Glutamatergic neuron (in vitro differentiated cells): ENCODE measurements at regions not wholly inside any gene's neighbourhood (a gene's known extent, or its start where the extent isn't known, plus 50 kb on each side); places are given as distances from the start of the nearest gene placed in this dataset.

Experiments used
- DNase-seq: peaks from one replicate; pipeline ENCODE4 v3.0.0; 2022
- H3K27ac Mint-ChIP-seq: one replicate; pipeline ENCODE4 v1.8.0; 2020; ENCODE audit warnings: mild to moderate bottlenecking, mixed read lengths, inconsistent platforms; ENCODE audit not compliant: unreplicated experiment
- H3K27me3 Mint-ChIP-seq: one replicate; pipeline ENCODE4 v1.8.0; 2020; ENCODE audit warnings: mild to moderate bottlenecking, moderate library complexity, mixed read lengths, inconsistent platforms; ENCODE audit not compliant: unreplicated experiment
- H3K36me3 Mint-ChIP-seq: one replicate; pipeline ENCODE4 v1.8.0; 2020; ENCODE audit warnings: mild to moderate bottlenecking, mixed read lengths, inconsistent platforms; ENCODE audit not compliant: unreplicated experiment
- H3K4me1 Mint-ChIP-seq: one replicate; pipeline ENCODE4 v1.8.0; 2020; ENCODE audit warnings: mild to moderate bottlenecking, low read depth, mixed read lengths, inconsistent platforms; ENCODE audit not compliant: unreplicated experiment
- H3K4me3 Mint-ChIP-seq: one replicate; pipeline ENCODE4 v1.8.0; 2020; ENCODE audit warnings: mild to moderate bottlenecking, mixed read lengths, inconsistent platforms; ENCODE audit not compliant: unreplicated experiment
- H3K9me3 Mint-ChIP-seq: one replicate; pipeline ENCODE4 v1.8.0; 2020; ENCODE audit warnings: mild to moderate bottlenecking, moderate library complexity, mixed read lengths, inconsistent platforms; ENCODE audit not compliant: unreplicated experiment
- CTCF ChIP-seq: fragments of 200-600 bp; sonication (generic); IDR thresholded peaks from one replicate; pipeline ENCODE4 v1.5.0; 2021; ENCODE audit not compliant: partially characterized antibody, unreplicated experiment

- Mint-ChIP-seq H3K9me3 (peaks cover 2% of the 10 kb centered on the region), H3K27ac (no peak overlapping the region), H3K4me3 (no peak overlapping the region), H3K27me3 (peaks cover 5% of the 10 kb centered on the region), H3K36me3 (no peaks in the 10 kb centered on the region), H3K4me1 (peaks cover 69% of the 10 kb centered on the region)
- DNase-seq, result no peak
- TF ChIP-seq CTCF, result no peak
Observed at GRCh38 chr3:124209426-124209825, 217.5 kb upstream of the ROPN1 start.

- H3K27me3 Mint-ChIP-seq, result peaks cover 5% of the 10 kb centered on the region
- H3K9me3 Mint-ChIP-seq, result peaks cover 4% of the 10 kb centered on the region
- TF ChIP-seq CTCF, result no peak
- no peaks in the 10 kb centered on the region for H3K36me3 Mint-ChIP-seq
- no peak for DNase-seq
- no peak overlapping the region for H3K27ac Mint-ChIP-seq
- H3K4me1 Mint-ChIP-seq, result peaks cover 68% of the 10 kb centered on the region
- no peak overlapping the region for H3K4me3 Mint-ChIP-seq
Observed at GRCh38 chr3:124210899-124211298, 219.0 kb upstream of the ROPN1 start.

GRCh38 chr3:124213641-124214040, 221.7 kb upstream of the ROPN1 start:
- no peaks in the 10 kb centered on the region for H3K36me3 Mint-ChIP-seq
- peaks cover 53% of the 10 kb centered on the region for H3K4me1 Mint-ChIP-seq

GRCh38 chr3:124217542-124217941, 225.6 kb upstream of the ROPN1 start:
- peaks cover 11% of the 10 kb centered on the region for H3K9me3 Mint-ChIP-seq
- no peak for TF ChIP-seq CTCF
- no peak overlapping the region for H3K4me3 Mint-ChIP-seq
- no peaks in the 10 kb centered on the region for H3K36me3 Mint-ChIP-seq
- no peak for DNase-seq
- no peak overlapping the region for H3K27ac Mint-ChIP-seq
- H3K4me1 Mint-ChIP-seq, result peaks cover 56% of the 10 kb centered on the region
- H3K27me3 Mint-ChIP-seq, result peaks cover 6% of the 10 kb centered on the region

More at GRCh38 chr3:124213641-124214040, 221.7 kb upstream of the ROPN1 start:
- no peak for TF ChIP-seq CTCF
- Mint-ChIP-seq H3K9me3 (peaks cover 9% of the 10 kb centered on the region), H3K27me3 (peaks cover 2% of the 10 kb centered on the region), H3K27ac (no peak overlapping the region), H3K4me3 (no peak overlapping the region)
- DNase-seq, result no peak

GRCh38 chr3:124221422-124221821, 229.5 kb upstream of the ROPN1 start:
- no peak overlapping the region for H3K27ac Mint-ChIP-seq
- TF ChIP-seq CTCF, result no peak
- no peaks in the 10 kb centered on the region for H3K36me3 Mint-ChIP-seq
- H3K27me3 Mint-ChIP-seq, result peaks cover 10% of the 10 kb centered on the region
- no peak for DNase-seq
- H3K9me3 Mint-ChIP-seq, result peaks cover 14% of the 10 kb centered on the region
- peaks cover 52% of the 10 kb centered on the region for H3K4me1 Mint-ChIP-seq
- H3K4me3 Mint-ChIP-seq, result no peak overlapping the region
